Testis (tissue), 2 donors: ENCODE measurements at regions not wholly inside any gene's neighbourhood (a gene's known extent, or its start where the extent isn't known, plus 50 kb on each side); places are given as distances from the start of the nearest gene placed in this dataset.

ENCODE experiments used
- CTCF ChIP-seq, 3 experiments: fragments of 450-650 bp in 2 of 3; fragments of 200-600 bp in 1 of 3; sonication (generic) in 1 of 3; IDR thresholded peaks; one replicate each; pipeline ENCODE4 v1.5.1; 2016 to 2019; ENCODE audit warnings: antibody characterized with exemption in 3 of 3, mild to moderate bottlenecking in 2 of 3, moderate library complexity in 1 of 3
- POLR2A ChIP-seq: fragments of 450-650 bp; IDR thresholded peaks from one replicate; pipeline ENCODE4 v1.6.1; 2017; ENCODE audit warnings: antibody characterized with exemption, mild to moderate bottlenecking, moderate library complexity

- TF ChIP-seq CTCF (IDR thresholded peaks at IDR 0.05) (no peak), POLR2A (no peak)
Measured at GRCh38 chr5:165187815-165188214, 1682.4 kb downstream of the MAT2B start.
